ENCODE measurements at regions not wholly inside any gene's neighbourhood (a gene's known extent, or its start where the extent isn't known, plus 50 kb on each side); places are given as distances from the start of the nearest gene placed in this dataset.

- no peak for TF ChIP-seq POLR2A (IDR thresholded peaks at IDR 0.05)
- no peak for TF ChIP-seq POLR2AphosphoS5 (IDR thresholded peaks at IDR 0.05)
- no peak for TF ChIP-seq CTCF (IDR thresholded peaks at IDR 0.05 in 8 of 11, conservative IDR thresholded peaks at IDR 0.05 in 3 of 11)
Observed at GRCh38 chr5:112637343-112637742, 100.3 kb upstream of the APC start.

Measured in spleen (tissue), 7 donors.